Activated naive CD4-positive, alpha-beta T cell (primary cell): ENCODE measurements at regions not wholly inside any gene's neighbourhood (a gene's known extent, or its start where the extent isn't known, plus 50 kb on each side); places are given as distances from the start of the nearest gene placed in this dataset.
"Not testable (repeated sequence)": the region's sequence is repeated elsewhere in the genome, so short reads cannot be mapped to it uniquely, and the experiment has no call there.

ENCODE experiments used
- DNase-seq, 4 experiments: peaks; one replicate each; lab custom pipeline; 2025; lab: John Stamatoyannopoulos, UW

- DNase-seq, result no peak
These were observed 112.3 kb upstream of the SMIM30 start for GRCh38 chr7:113230691-113231090.

DNA sequence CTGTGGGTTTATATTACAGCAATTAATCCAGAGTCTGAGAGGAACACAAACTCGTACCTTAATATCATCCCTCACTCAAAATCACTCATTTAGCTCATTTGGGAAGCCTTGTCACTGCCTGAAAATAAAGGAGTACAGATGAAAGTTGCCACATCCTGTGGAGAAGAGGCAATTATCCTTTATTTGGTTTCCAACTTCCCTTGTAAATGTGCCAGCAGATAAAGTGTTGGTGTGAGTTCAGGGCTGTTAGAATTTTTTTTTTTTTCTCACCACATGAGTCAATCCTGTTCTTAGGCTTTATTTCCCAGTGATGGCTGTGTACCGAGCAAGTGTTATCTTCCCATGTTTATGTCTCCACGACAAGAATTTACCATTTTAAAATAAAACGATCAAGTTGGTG, 99.0 kb upstream of the SMIM30 start:
- DNase-seq, result no peak

DNA sequence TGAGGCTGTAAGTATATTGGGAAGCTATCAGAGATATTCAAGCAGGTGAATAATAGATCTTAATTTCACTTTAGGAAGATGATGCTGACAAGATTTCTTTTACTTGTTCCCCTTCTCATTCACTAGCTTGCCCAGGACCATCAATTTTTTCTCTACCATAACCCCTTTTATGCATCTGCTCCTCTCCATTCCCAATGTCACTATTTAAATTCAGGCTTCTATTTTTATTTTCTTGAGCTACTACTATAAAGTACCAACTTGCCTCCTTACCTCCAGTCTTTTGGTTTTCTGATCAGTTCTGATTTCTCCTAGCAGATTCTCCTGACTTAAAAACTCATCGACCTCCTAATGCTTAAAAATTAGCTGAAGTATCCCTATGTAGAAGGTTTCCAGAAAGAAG, 97.7 kb upstream of the SMIM30 start:
- DNase-seq, result no peak

DNA sequence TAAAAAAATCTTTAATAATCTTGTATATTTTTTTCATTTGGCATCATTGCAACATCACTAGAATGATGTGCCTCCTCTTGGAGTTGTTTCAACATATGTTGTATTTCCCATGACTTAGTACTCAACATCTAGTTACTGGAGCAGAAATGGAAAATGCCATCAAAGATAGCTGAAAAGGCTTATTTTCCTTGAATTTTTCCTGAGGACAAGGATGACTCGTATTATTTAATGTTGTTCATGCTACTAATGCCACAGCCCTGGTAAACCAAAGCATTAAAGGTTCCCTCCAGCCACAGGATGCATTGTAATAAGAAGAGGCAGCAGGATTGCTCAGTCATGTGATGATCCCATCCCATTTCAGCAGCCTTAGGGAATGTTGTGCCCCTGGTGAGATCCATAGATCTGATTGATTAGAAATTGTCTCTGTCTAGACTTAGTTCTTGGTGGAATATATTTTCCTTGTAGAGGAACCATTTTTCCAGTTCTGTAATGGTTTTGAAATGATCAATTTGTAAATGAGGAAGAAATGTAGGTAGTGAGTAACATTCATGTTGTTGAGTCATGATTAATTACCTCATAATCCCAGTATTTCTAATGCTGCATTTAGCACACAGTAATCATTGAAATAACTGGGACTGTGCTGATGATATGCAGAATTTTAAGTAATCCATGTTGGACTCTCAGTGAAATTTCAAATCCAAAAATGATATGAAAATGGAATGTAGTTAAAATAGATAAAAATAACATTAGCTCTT, 91.3 kb upstream of the SMIM30 start:
- no peak for DNase-seq

DNA sequence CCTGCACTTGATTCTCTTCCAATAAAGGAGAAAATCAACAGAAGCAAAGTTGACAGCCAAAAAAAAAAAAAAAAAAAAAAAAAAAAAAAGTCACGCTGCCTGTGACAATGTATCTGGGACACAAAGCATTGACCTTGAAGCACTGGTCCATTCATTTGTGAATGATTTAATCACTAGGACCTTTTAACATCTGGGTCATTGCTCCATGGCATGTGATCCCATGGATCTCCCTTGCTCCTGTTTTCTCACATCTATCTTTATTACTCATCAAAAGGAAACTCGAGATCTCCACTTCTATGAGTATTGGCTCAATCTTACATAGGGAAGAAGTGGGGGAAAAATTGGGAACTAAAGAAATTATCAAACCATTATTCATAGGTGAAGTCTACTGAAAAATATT, 89.6 kb upstream of the SMIM30 start:
- no peak for DNase-seq

GRCh38 chr7:113207441-113207840, 89.1 kb upstream of the SMIM30 start:
- no peak for DNase-seq

GRCh38 chr7:113204415-113204814, 86.1 kb upstream of the SMIM30 start:
- DNase-seq, result no peak

DNA sequence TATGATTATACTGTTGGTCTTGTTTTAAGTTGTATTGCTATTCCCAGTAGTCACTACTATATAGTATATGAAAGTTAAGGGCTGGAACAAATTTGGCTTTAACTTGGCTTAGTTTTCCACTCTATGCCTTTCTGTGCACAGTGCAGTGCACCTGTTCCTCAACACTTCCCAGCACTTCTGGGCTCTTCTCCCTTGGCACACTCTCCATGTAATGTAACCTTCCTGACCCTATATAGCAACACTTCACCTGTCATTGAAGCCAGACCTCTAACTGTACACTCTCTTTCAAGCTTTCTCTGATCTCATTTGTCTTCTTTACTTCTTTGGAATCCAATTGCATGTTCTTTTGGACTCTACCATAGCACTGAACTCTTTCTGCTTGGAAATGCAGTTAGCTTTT, 83.9 kb upstream of the SMIM30 start:
- DNase-seq, result no peak

GRCh38 chr7:113200281-113200680, 81.9 kb upstream of the SMIM30 start:
- DNase-seq, result no peak

GRCh38 chr7:113199841-113200240, 81.5 kb upstream of the SMIM30 start:
- no peak for DNase-seq

DNA sequence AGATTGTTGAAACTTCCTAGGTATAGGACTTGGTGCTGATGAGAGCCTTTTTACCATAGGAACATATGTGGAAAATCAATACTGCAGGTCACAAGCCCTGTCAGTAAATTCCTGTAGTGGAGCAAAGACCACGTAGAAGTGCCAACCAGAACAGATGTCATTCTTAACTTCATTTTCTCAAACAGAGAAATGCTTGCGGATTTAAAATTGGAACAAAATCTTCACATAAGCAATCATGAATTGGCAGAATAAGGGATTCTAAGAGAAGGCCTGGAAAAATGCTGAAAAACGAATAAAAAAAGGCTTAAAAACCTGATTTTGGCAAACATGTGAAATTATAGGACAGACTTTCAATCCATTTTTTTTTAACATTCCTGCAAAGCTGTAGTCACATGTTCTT, 80.8 kb upstream of the SMIM30 start:
- no peak for DNase-seq

DNA sequence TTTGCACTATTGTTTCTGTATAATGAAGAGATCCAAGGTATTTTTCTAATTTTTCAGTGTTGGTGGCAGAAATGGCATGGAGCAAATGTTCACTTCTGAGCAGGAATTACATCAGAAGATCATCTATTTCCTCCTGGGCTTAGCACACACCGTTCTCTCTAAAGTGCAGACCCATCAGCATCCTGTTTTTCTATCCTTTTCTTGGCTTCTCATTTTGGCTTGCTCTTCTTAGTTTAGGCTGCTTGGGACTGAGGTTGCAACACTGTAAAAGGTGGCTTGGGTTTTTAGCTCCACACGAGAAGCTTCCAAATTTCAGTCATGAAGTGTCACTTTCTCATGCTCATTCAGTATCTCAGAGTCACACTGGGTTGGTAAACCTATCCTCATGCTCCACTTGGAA, 79.9 kb upstream of the SMIM30 start:
- no peak for DNase-seq

DNA sequence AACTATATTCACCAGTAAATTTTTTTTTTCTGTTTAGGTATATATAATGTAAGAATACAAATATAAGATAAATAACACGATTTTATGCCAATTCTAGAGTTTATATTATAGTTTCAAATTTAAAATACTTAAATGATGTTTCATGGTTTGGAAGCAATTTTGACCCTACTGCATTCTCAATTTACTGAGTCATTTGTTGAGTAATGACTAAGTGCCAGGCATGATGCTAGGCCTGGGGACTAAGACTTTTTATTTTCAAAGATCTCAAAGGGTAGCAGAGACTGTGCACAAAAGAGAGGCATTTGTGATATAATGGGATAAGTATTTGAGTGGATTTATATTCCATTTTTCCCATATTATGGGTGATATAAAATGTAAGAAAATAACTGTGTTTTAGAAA, 78.9 kb upstream of the SMIM30 start:
- DNase-seq, result no peak

DNA sequence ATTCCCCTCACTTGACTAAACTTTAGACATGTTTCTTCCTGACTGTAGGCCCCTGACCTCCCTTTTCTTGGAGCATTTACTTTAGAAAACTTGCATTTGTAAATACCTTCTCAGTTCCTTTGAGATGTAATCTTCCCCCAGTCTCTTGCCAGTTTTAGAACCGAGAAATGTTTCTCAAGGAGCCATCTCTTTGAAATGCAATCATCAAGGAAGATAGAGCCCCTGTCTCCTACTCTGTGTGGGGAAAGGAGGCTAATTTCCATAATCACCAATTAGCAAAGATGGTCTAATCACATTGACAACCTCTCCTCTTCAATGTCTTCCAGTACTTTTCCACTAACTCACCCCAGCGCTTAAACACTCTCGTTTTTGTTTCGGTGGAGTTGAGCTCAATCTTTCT, 70.0 kb upstream of the SMIM30 start:
- no peak for DNase-seq

GRCh38 chr7:113179313-113179712, 61.0 kb upstream of the SMIM30 start:
- no peak for DNase-seq

GRCh38 chr7:113176836-113177235, 58.5 kb upstream of the SMIM30 start:
- DNase-seq, result no peak

DNA sequence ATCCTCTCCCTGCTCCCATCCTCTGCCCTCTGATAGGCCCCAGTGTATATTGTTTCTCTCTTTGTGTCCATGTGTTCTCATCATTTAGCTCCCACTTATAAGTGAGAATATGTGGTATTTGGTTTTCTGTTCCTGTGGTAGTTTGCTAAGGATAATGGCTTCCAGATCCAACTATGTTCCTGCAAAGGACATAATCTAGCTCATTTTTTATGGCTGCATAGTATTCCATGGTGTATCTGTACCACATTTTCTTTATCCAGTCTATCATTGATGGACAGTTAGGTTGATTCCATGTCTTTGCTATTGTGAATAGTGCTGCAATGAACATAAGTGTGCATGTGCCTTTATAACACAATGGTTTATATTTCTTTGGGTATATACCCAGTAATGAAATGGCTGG, 57.8 kb upstream of the SMIM30 start:
- DNase-seq, result not testable (repeated sequence)

- DNase-seq, result no peak
These were observed 57.3 kb upstream of the SMIM30 start for GRCh38 chr7:113175525-113176104.

DNA sequence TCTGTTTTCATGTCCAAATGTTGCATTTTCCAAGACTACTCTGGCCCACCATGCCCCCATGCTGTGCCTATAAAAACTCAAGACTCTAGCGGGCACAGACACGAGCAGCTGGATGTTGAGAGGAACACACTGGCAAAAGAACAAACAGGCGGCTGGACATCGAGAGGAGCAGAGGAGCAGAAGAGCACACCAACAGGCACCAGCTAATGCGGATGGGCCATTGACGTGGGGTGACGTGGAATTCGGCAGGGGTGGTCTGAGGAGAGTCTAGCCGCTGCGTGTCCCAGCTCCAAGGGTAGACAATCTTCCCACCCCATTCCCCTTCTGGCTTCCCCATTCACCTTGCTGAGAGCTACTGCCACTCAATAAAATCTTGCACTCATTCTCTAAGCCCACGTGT, 54.4 kb upstream of the SMIM30 start:
- no peak for DNase-seq

GRCh38 chr7:113170591-113170990, 52.2 kb upstream of the SMIM30 start:
- DNase-seq, result no peak
